ENCODE measurements at regions not wholly inside any gene's neighbourhood (a gene's known extent, or its start where the extent isn't known, plus 50 kb on each side); places are given as distances from the start of the nearest gene placed in this dataset.
"Not testable (repeated sequence)": the region's sequence is repeated elsewhere in the genome, so short reads cannot be mapped to it uniquely, and the experiment has no call there.

GRCh38 chr15:77909182-77909940 is 168.2 kb downstream of the TBC1D2B start:
- DNase-seq = no peak

- DNase-seq = not testable (repeated sequence)
Observed at GRCh38 chr15:77908752-77909111, 168.8 kb downstream of the TBC1D2B start.

- DNase-seq = no peak
Observed at GRCh38 chr15:77907824-77908751, 169.4 kb downstream of the TBC1D2B start.

- not testable (repeated sequence) for DNase-seq
Observed at GRCh38 chr15:77906062-77906990, 171.2 kb downstream of the TBC1D2B start.

- no peak for DNase-seq
Observed at GRCh38 chr15:77905301-77905920, 172.1 kb downstream of the TBC1D2B start.

- DNase-seq = no peak
Observed at GRCh38 chr15:77904901-77905300, 172.6 kb downstream of the TBC1D2B start.

- DNase-seq = no peak
Observed at GRCh38 chr15:77904436-77904821, 173.1 kb downstream of the TBC1D2B start.

GRCh38 chr15:77903761-77904435 is 173.6 kb downstream of the TBC1D2B start:
- DNase-seq = not testable (repeated sequence)

- not testable (repeated sequence) for DNase-seq
Observed at GRCh38 chr15:77902921-77903760, 174.4 kb downstream of the TBC1D2B start.

GRCh38 chr15:77901921-77902750 is 175.4 kb downstream of the TBC1D2B start:
- no peak for DNase-seq

- DNase-seq = no peak
Observed at GRCh38 chr15:77901251-77901881, 176.1 kb downstream of the TBC1D2B start.

- DNase-seq = not testable (repeated sequence)
Observed at GRCh38 chr15:77900331-77900963, 177.1 kb downstream of the TBC1D2B start.

- not testable (repeated sequence) for DNase-seq
Observed at GRCh38 chr15:77899776-77900175, 177.7 kb downstream of the TBC1D2B start.

- DNase-seq = no peak
Observed at GRCh38 chr15:77898811-77899730, 178.4 kb downstream of the TBC1D2B start.

GRCh38 chr15:77897896-77898406 is 179.6 kb downstream of the TBC1D2B start:
- no peak for DNase-seq

GRCh38 chr15:77897113-77897895 is 180.2 kb downstream of the TBC1D2B start:
- not testable (repeated sequence) for DNase-seq

Data from NCI-H2081 treated with DMSO at 0.1 percent for 48 hours (cell line).